ENCODE measurements at regions not wholly inside any gene's neighbourhood (a gene's known extent, or its start where the extent isn't known, plus 50 kb on each side); places are given as distances from the start of the nearest gene placed in this dataset.

- H3K9me3 Mint-ChIP-seq, result peaks cover 40% of the 10 kb centered on the region
- H3K4me1 Mint-ChIP-seq, result no peaks in the 10 kb centered on the region; the same call in 2 of the 3 replicates
- Histone ChIP-seq H3K4me1 (ENCODE audit: insufficient read depth) (no peaks in the 10 kb centered on the region), H3K36me3 (ENCODE audit: insufficient read depth) (no peaks in the 10 kb centered on the region), H3K9me2 (ENCODE audit: insufficient read depth) (no peaks in the 10 kb centered on the region), H4K20me1 (replicated peaks; ENCODE audit: insufficient read depth) (no peaks in the 10 kb centered on the region), H3F3A (replicated peaks; ENCODE audit: low read depth) (peaks cover 4% of the 10 kb centered on the region; the same call in 1 of the 2 replicates), H3K27me3 (ENCODE audit: insufficient read depth) (no peaks in the 10 kb centered on the region), H3K27ac (ENCODE audit: low read depth) (no peak overlapping the region), H3K4me2 (no peak overlapping the region), H2AFZ (no peak overlapping the region), H3K79me2 (replicated peaks; ENCODE audit: insufficient read depth) (no peaks in the 10 kb centered on the region), H3K4me3 (no peak overlapping the region)
- peaks cover 3% of the 10 kb centered on the region; the same call in 2 of the 3 replicates for H3K36me3 Mint-ChIP-seq (ENCODE audit: low read depth)
- H3K4me3 Mint-ChIP-seq, result no peak overlapping the region
- H3K27ac Mint-ChIP-seq, result no peak overlapping the region
- no peak for TF ChIP-seq ZNF331 (CRISPR knock-in tag; IDR thresholded peaks at IDR 0.05; ENCODE audit: low read depth)
- TF ChIP-seq CREB1 (CRISPR knock-in tag; IDR thresholded peaks at IDR 0.05; ENCODE audit: low read depth), result no peak
- TF ChIP-seq EZH2phosphoT487 (IDR thresholded peaks at IDR 0.05; ENCODE audit: unreplicated experiment), result no peak
- TF ChIP-seq NANOG (IDR thresholded peaks at IDR 0.05; ENCODE audit: borderline replicate concordance), result no peak
- TF ChIP-seq, protein P1, sequence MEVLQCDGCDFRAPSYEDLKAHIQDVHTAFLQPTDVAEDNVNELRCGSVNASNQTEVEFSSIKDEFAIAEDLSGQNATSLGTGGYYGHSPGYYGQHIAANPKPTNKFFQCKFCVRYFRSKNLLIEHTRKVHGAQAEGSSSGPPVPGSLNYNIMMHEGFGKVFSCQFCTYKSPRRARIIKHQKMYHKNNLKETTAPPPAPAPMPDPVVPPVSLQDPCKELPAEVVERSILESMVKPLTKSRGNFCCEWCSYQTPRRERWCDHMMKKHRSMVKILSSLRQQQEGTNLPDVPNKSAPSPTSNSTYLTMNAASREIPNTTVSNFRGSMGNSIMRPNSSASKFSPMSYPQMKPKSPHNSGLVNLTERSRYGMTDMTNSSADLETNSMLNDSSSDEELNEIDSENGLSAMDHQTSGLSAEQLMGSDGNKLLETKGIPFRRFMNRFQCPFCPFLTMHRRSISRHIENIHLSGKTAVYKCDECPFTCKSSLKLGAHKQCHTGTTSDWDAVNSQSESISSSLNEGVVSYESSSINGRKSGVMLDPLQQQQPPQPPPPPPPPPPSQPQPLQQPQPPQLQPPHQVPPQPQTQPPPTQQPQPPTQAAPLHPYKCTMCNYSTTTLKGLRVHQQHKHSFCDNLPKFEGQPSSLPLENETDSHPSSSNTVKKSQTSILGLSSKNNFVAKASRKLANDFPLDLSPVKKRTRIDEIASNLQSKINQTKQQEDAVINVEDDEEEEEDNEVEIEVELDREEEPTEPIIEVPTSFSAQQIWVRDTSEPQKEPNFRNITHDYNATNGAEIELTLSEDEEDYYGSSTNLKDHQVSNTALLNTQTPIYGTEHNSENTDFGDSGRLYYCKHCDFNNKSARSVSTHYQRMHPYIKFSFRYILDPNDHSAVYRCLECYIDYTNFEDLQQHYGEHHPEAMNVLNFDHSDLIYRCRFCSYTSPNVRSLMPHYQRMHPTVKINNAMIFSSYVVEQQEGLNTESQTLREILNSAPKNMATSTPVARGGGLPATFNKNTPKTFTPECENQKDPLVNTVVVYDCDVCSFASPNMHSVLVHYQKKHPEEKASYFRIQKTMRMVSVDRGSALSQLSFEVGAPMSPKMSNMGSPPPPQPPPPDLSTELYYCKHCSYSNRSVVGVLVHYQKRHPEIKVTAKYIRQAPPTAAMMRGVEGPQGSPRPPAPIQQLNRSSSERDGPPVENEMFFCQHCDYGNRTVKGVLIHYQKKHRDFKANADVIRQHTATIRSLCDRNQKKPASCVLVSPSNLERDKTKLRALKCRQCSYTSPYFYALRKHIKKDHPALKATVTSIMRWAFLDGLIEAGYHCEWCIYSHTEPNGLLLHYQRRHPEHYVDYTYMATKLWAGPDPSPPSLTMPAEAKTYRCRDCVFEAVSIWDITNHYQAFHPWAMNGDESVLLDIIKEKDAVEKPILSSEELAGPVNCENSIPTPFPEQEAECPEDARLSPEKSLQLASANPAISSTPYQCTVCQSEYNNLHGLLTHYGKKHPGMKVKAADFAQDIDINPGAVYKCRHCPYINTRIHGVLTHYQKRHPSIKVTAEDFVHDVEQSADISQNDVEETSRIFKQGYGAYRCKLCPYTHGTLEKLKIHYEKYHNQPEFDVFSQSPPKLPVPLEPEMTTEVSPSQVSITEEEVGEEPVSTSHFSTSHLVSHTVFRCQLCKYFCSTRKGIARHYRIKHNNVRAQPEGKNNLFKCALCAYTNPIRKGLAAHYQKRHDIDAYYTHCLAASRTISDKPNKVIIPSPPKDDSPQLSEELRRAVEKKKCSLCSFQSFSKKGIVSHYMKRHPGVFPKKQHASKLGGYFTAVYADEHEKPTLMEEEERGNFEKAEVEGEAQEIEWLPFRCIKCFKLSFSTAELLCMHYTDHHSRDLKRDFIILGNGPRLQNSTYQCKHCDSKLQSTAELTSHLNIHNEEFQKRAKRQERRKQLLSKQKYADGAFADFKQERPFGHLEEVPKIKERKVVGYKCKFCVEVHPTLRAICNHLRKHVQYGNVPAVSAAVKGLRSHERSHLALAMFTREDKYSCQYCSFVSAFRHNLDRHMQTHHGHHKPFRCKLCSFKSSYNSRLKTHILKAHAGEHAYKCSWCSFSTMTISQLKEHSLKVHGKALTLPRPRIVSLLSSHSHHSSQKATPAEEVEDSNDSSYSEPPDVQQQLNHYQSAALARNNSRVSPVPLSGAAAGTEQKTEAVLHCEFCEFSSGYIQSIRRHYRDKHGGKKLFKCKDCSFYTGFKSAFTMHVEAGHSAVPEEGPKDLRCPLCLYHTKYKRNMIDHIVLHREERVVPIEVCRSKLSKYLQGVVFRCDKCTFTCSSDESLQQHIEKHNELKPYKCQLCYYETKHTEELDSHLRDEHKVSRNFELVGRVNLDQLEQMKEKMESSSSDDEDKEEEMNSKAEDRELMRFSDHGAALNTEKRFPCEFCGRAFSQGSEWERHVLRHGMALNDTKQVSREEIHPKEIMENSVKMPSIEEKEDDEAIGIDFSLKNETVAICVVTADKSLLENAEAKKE (CRISPR knock-in tag; IDR thresholded peaks at IDR 0.05), result no peak
- no peak for TF ChIP-seq CTCF (conservative IDR thresholded peaks at IDR 0.05; ENCODE audit: low read depth in 2 of 2)
- no peak for TF ChIP-seq ETS1 (IDR thresholded peaks at IDR 0.05)
- TF ChIP-seq JUNB (IDR thresholded peaks at IDR 0.05; ENCODE audit: unreplicated experiment), result no peak
- no peak for TF ChIP-seq POLR2AphosphoS5 (IDR thresholded peaks at IDR 0.05; ENCODE audit: low read depth)
- no peak for TF ChIP-seq EZH2 (IDR thresholded peaks at IDR 0.05; ENCODE audit: low read depth, unreplicated experiment)
- no peak for TF ChIP-seq STAT1 (IDR thresholded peaks at IDR 0.05; ENCODE audit: unreplicated experiment)
- TF ChIP-seq ZNF114 (CRISPR knock-in tag; IDR thresholded peaks at IDR 0.05), result no peak
- TF ChIP-seq, protein P2, sequence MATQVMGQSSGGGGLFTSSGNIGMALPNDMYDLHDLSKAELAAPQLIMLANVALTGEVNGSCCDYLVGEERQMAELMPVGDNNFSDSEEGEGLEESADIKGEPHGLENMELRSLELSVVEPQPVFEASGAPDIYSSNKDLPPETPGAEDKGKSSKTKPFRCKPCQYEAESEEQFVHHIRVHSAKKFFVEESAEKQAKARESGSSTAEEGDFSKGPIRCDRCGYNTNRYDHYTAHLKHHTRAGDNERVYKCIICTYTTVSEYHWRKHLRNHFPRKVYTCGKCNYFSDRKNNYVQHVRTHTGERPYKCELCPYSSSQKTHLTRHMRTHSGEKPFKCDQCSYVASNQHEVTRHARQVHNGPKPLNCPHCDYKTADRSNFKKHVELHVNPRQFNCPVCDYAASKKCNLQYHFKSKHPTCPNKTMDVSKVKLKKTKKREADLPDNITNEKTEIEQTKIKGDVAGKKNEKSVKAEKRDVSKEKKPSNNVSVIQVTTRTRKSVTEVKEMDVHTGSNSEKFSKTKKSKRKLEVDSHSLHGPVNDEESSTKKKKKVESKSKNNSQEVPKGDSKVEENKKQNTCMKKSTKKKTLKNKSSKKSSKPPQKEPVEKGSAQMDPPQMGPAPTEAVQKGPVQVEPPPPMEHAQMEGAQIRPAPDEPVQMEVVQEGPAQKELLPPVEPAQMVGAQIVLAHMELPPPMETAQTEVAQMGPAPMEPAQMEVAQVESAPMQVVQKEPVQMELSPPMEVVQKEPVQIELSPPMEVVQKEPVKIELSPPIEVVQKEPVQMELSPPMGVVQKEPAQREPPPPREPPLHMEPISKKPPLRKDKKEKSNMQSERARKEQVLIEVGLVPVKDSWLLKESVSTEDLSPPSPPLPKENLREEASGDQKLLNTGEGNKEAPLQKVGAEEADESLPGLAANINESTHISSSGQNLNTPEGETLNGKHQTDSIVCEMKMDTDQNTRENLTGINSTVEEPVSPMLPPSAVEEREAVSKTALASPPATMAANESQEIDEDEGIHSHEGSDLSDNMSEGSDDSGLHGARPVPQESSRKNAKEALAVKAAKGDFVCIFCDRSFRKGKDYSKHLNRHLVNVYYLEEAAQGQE (IDR thresholded peaks at IDR 0.05; ENCODE audit: unreplicated experiment), result no peak
- H3K27me3 Mint-ChIP-seq (ENCODE audit: insufficient read depth, low read depth, poor library complexity), result peaks cover 27% of the 10 kb centered on the region
- no peak for DNase-seq (ENCODE audit: low spot score)
- no peak for ATAC-seq
Measured at GRCh38 chr6:170174771-170175643, 115.9 kb downstream of the DLL1 start.

Data from GM23338 (cell line).